Astrocyte (in vitro differentiated cells and primary cell): ENCODE measurements at regions not wholly inside any gene's neighbourhood (a gene's known extent, or its start where the extent isn't known, plus 50 kb on each side); places are given as distances from the start of the nearest gene placed in this dataset.

Experiments used
- DNase-seq: peaks from one replicate; pipeline ENCODE4 v3.0.0-alpha.2; 2010; ENCODE audit warnings: low read depth
- FAIRE-seq: peaks from 2 replicates; lab custom pipeline; 2011; peaks lifted over from hg19 to GRCh38; lab: Jason Lieb, UNC
- H2AFZ ChIP-seq: 2 replicates; pipeline ENCODE4 v1.6.0; 2012; ENCODE audit warnings: low read depth, low read length, inconsistent platforms
- H3K27ac ChIP-seq: 2 replicates; pipeline ENCODE4 v1.5.1; 2011; ENCODE audit warnings: low read depth, low read length, inconsistent platforms
- H3K27me3 ChIP-seq: 2 replicates; pipeline ENCODE4 v1.6.0; 2011; ENCODE audit warnings: low read length, inconsistent platforms; ENCODE audit not compliant: insufficient read depth
- H3K36me3 ChIP-seq: 2 replicates; pipeline ENCODE4 v1.5.1; 2011; ENCODE audit warnings: low read length, inconsistent platforms; ENCODE audit not compliant: insufficient read depth
- H3K4me1 ChIP-seq: 2 replicates; pipeline ENCODE4 v1.5.1; 2011; ENCODE audit warnings: low read length, inconsistent platforms; ENCODE audit not compliant: insufficient read depth
- H3K4me2 ChIP-seq: 2 replicates; pipeline ENCODE4 v1.6.0; 2012; ENCODE audit warnings: low read length, inconsistent platforms
- H3K4me3 ChIP-seq: 2 replicates; pipeline ENCODE4 v1.5.1; 2011; ENCODE audit warnings: low read depth, mild to moderate bottlenecking, low read length, inconsistent platforms; ENCODE audit not compliant: insufficient read depth
- H3K79me2 ChIP-seq: 2 replicates; pipeline ENCODE4 v1.6.0; 2012; ENCODE audit warnings: mild to moderate bottlenecking, low read length, inconsistent platforms; ENCODE audit not compliant: insufficient read depth
- H3K9ac ChIP-seq: 2 replicates; pipeline ENCODE4 v1.6.0; 2012; ENCODE audit warnings: mild to moderate bottlenecking, low read length, inconsistent platforms
- H3K9me3 ChIP-seq: 2 replicates; pipeline ENCODE4 v1.5.1; 2012; ENCODE audit warnings: low read depth, mild to moderate bottlenecking, low read length, inconsistent platforms; ENCODE audit not compliant: insufficient read depth
- H4K20me1 ChIP-seq: 2 replicates; pipeline ENCODE4 v1.6.0; 2012; ENCODE audit warnings: low read length, inconsistent platforms; ENCODE audit not compliant: insufficient read depth
- H3K27ac Mint-ChIP-seq: one replicate; pipeline ENCODE4 v1.8.0; 2021; ENCODE audit warnings: mild to moderate bottlenecking, mixed read lengths; ENCODE audit not compliant: unreplicated experiment
- H3K27me3 Mint-ChIP-seq: one replicate; pipeline ENCODE4 v1.8.0; 2021; ENCODE audit warnings: low read depth, mixed read lengths; ENCODE audit not compliant: unreplicated experiment
- H3K36me3 Mint-ChIP-seq: one replicate; pipeline ENCODE4 v1.8.0; 2021; ENCODE audit warnings: low read depth, mixed read lengths; ENCODE audit not compliant: unreplicated experiment
- H3K4me1 Mint-ChIP-seq: one replicate; pipeline ENCODE4 v1.8.0; 2021; ENCODE audit warnings: low read depth, mixed read lengths; ENCODE audit not compliant: unreplicated experiment
- H3K4me3 Mint-ChIP-seq: one replicate; pipeline ENCODE4 v1.8.0; 2021; ENCODE audit warnings: mild to moderate bottlenecking, moderate library complexity, mixed read lengths; ENCODE audit not compliant: unreplicated experiment
- H3K9me3 Mint-ChIP-seq: one replicate; pipeline ENCODE4 v1.8.0; 2021; ENCODE audit warnings: mild to moderate bottlenecking, mixed read lengths; ENCODE audit not compliant: unreplicated experiment
- CTCF ChIP-seq: IDR thresholded peaks from 2 replicates; pipeline ENCODE4 v1.5.1; 2011; ENCODE audit warnings: low read depth, mild to moderate bottlenecking, inconsistent platforms, low read length, moderate library complexity; ENCODE audit not compliant: insufficient read depth
- EZH2 ChIP-seq: IDR thresholded peaks from 2 replicates; pipeline ENCODE4 v1.6.1; 2012; ENCODE audit warnings: mild to moderate bottlenecking, low read length, inconsistent platforms; ENCODE audit not compliant: insufficient read depth

DNA sequence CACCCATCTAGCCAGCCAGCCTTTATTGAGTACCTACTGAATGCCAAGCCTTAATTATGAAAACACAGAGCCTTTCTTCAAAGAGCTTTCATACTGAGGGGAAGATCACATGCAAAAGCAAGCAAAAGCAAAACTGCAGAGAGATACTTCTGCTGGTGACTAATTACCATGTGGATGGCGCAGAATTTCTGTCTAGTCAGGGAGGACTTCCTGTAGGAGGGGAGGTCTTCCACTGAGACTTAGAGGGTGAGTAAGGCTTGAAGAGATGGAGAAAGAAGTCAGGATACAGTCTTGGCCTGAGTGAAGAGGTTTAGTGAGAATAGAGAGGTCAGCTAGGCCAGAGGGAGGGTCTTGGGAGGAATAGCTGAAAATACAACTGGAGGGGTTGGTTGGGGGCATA is 53.9 kb upstream of the CCL2 start:
- Mint-ChIP-seq H3K4me1 (peaks cover 12% of the 10 kb centered on the region), H3K4me3 (no peak overlapping the region), H3K36me3 (no peaks in the 10 kb centered on the region), H3K27me3 (peaks cover 20% of the 10 kb centered on the region), H3K27ac (peak overlapping the region; percentile 1), H3K9me3 (peaks cover 2% of the 10 kb centered on the region)
- Histone ChIP-seq H3K36me3 (no peaks in the 10 kb centered on the region), H3K4me3 (no peak overlapping the region), H3K4me2 (no peak overlapping the region), H3K9ac (no peak overlapping the region), H4K20me1 (no peaks in the 10 kb centered on the region), H3K4me1 (no peaks in the 10 kb centered on the region), H3K9me3 (no peaks in the 10 kb centered on the region), H2AFZ (no peak overlapping the region), H3K27me3 (no peaks in the 10 kb centered on the region), H3K79me2 (no peaks in the 10 kb centered on the region), H3K27ac (no peak overlapping the region)
- FAIRE-seq (no peak), DNase-seq (no peak)
- TF ChIP-seq CTCF (no peak), EZH2 (no peak)

DNA sequence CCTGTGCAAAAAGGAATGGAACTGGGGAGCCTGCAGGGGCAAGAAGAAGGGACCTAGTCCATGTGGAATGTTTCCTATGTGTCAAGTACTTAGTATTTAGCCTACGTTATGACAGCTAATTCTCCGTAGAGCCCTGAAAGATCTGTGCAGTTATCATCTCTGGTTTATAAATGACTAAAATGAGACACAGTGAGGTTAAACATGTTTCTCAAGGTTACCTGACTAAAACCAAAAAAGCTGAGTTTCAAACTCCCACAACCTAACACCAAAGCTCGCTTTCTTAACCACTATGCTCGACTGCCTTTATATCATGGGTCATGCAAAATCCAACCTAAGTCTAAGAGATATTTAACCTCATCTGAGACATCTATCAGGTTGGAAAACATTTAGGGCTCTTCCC is 53.3 kb upstream of the CCL2 start:
- Histone ChIP-seq H3K9ac (no peak overlapping the region), H3K27me3 (no peaks in the 10 kb centered on the region), H3K9me3 (no peaks in the 10 kb centered on the region), H3K4me3 (no peak overlapping the region), H3K27ac (no peak overlapping the region), H4K20me1 (no peaks in the 10 kb centered on the region), H3K4me1 (no peaks in the 10 kb centered on the region), H3K79me2 (no peaks in the 10 kb centered on the region), H3K36me3 (no peaks in the 10 kb centered on the region), H3K4me2 (no peak overlapping the region), H2AFZ (no peak overlapping the region)
- H3K36me3 Mint-ChIP-seq: no peaks in the 10 kb centered on the region
- H3K4me1 Mint-ChIP-seq: peaks cover 12% of the 10 kb centered on the region
- H3K9me3 Mint-ChIP-seq: peaks cover 2% of the 10 kb centered on the region
- DNase-seq (no peak), FAIRE-seq (no peak)
- TF ChIP-seq CTCF: no peak
- no peak for TF ChIP-seq EZH2
- H3K27me3 Mint-ChIP-seq: peaks cover 20% of the 10 kb centered on the region
- H3K27ac Mint-ChIP-seq: no peak overlapping the region
- no peak overlapping the region for H3K4me3 Mint-ChIP-seq

DNA sequence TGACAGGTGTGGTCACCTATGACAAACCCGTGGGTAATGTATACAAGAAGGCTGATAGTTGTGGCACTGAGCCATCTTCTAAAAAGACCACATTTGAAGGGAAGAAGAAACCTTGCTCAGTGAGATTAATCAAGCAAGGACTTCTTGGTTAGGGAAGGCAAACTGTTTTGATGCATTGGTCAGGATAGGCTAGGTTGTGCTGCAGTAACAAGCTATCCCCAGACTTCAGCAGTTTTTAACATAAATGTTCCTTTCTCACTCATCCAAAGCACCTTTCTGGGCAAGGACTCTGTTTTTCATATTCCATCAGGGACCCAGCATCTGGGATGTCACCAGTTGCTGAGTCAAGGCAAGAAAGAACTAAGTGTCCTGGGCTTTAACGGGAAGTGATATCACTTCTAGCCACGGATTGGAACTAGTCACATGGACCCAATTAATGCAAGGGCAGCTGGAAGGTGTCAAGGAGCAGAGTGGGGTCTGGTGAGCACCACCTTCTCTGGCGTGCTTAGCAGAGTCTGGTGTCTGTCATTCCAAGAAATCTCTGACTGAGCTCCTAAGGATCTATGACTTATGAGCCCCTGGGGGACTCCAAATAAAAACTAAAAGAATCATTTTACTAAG is 52.0 kb upstream of the CCL2 start:
- TF ChIP-seq EZH2: no peak
- no peak for TF ChIP-seq CTCF
- H3K9me3 ChIP-seq: no peaks in the 10 kb centered on the region
- H4K20me1 ChIP-seq: no peaks in the 10 kb centered on the region
- no peaks in the 10 kb centered on the region for H3K27me3 ChIP-seq
- H3K9ac ChIP-seq: no peak overlapping the region
- Mint-ChIP-seq H3K36me3 (no peaks in the 10 kb centered on the region), H3K27ac (no peak overlapping the region), H3K9me3 (peaks cover 2% of the 10 kb centered on the region), H3K27me3 (peaks cover 20% of the 10 kb centered on the region), H3K4me3 (no peak overlapping the region), H3K4me1 (peaks cover 12% of the 10 kb centered on the region)
- H2AFZ ChIP-seq: no peak overlapping the region
- H3K4me2 ChIP-seq: no peak overlapping the region
- H3K4me1 ChIP-seq: no peaks in the 10 kb centered on the region
- FAIRE-seq (no peak), DNase-seq (no peak)
- no peak overlapping the region for H3K4me3 ChIP-seq
- H3K27ac ChIP-seq: no peak overlapping the region
- H3K79me2 ChIP-seq: no peaks in the 10 kb centered on the region
- H3K36me3 ChIP-seq: no peaks in the 10 kb centered on the region
